ENCODE measurements at regions not wholly inside any gene's neighbourhood (a gene's known extent, or its start where the extent isn't known, plus 50 kb on each side); places are given as distances from the start of the nearest gene placed in this dataset.
"Not testable (repeated sequence)": the region's sequence is repeated elsewhere in the genome, so short reads cannot be mapped to it uniquely, and the experiment has no call there.

DNA sequence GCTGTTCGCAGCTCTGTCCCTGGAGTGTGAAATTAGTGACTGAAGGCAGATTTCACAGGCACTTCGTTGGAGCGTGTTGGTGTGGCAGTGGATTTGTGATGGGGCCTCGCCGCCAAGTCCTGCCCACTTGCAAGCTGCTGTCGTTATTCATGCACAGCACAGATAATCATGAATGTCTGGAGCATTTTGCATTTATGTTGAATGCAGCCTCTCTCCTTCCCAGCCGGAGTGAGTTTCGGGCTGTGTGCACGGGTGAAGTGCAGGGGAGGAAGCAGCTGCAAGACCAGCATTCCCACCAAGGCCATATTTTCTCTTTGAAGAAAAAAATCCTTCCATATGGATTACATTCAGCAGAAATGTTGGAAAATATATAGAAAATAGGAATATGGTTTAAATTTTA, 136.5 kb upstream of the SULF2 start:
- not testable (repeated sequence) for TF ChIP-seq BACH2 (CRISPR knock-in tag; IDR thresholded peaks at IDR 0.05; ENCODE audit: borderline replicate concordance); SNAI2 (CRISPR knock-in tag; IDR thresholded peaks at IDR 0.05); ZFP30 (CRISPR knock-in tag; IDR thresholded peaks at IDR 0.05)
- TF ChIP-seq, protein P1, sequence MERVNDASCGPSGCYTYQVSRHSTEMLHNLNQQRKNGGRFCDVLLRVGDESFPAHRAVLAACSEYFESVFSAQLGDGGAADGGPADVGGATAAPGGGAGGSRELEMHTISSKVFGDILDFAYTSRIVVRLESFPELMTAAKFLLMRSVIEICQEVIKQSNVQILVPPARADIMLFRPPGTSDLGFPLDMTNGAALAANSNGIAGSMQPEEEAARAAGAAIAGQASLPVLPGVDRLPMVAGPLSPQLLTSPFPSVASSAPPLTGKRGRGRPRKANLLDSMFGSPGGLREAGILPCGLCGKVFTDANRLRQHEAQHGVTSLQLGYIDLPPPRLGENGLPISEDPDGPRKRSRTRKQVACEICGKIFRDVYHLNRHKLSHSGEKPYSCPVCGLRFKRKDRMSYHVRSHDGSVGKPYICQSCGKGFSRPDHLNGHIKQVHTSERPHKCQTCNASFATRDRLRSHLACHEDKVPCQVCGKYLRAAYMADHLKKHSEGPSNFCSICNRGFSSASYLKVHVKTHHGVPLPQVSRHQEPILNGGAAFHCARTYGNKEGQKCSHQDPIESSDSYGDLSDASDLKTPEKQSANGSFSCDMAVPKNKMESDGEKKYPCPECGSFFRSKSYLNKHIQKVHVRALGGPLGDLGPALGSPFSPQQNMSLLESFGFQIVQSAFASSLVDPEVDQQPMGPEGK (CRISPR knock-in tag; IDR thresholded peaks at IDR 0.05; ENCODE audit: borderline replicate concordance): not testable (repeated sequence)

Data from SK-N-SH treated with all-trans-retinoic acid at 6 μM for 48 hours (cell line).